Mesenchymal stem cell (in vitro differentiated cells and primary cell): ENCODE measurements at regions not wholly inside any gene's neighbourhood (a gene's known extent, or its start where the extent isn't known, plus 50 kb on each side); places are given as distances from the start of the nearest gene placed in this dataset.
A peak's percentile ranks its signal among the peaks of the same experiment; 100 is the strongest.

Source experiments
- DNase-seq: peaks from one replicate; pipeline ENCODE4 v3.0.0-alpha.2; 2013
- H2AFZ ChIP-seq: one replicate; pipeline ENCODE4 v1.6.1; 2013; ENCODE audit warnings: low read depth, mild to moderate bottlenecking, control low read depth, inconsistent platforms, low read length, moderate library complexity
- H2AK5ac ChIP-seq: 2 replicates; pipeline ENCODE4 v1.6.1; 2013; ENCODE audit warnings: low read length, moderate library complexity, mild to moderate bottlenecking, inconsistent platforms; ENCODE audit not compliant: severe bottlenecking
- H2BK120ac ChIP-seq: one replicate; pipeline ENCODE4 v1.6.1; 2013; ENCODE audit warnings: low read depth, mild to moderate bottlenecking, inconsistent platforms, low read length, moderate library complexity
- H2BK12ac ChIP-seq, 2 experiments: one replicate each; pipeline ENCODE4 v1.6.1; 2013; ENCODE audit warnings: inconsistent platforms in 2 of 2, low read length in 2 of 2, mild to moderate bottlenecking in 2 of 2, moderate library complexity in 2 of 2, control low read depth in 1 of 2
- H2BK15ac ChIP-seq: one replicate; pipeline ENCODE4 v1.6.1; 2013; ENCODE audit warnings: mild to moderate bottlenecking, low read depth, inconsistent platforms; ENCODE audit not compliant: poor library complexity, severe bottlenecking
- H2BK5ac ChIP-seq: 2 replicates; pipeline ENCODE4 v1.6.1; 2013; ENCODE audit warnings: low read depth, mild to moderate bottlenecking, low read length, control low read depth, inconsistent platforms; ENCODE audit not compliant: poor library complexity, severe bottlenecking
- H3K14ac ChIP-seq, 2 experiments: one replicate each; pipeline ENCODE4 v1.6.1; 2013; ENCODE audit warnings: inconsistent platforms in 2 of 2, low read length in 2 of 2, control low read depth in 1 of 2, mild to moderate bottlenecking in 1 of 2, moderate library complexity in 1 of 2
- H3K18ac ChIP-seq, 2 experiments: one replicate each; pipeline ENCODE4 v1.6.1; 2013; ENCODE audit warnings: inconsistent platforms in 2 of 2, low read length in 2 of 2, control low read depth in 1 of 2, low read depth in 1 of 2, mild to moderate bottlenecking in 1 of 2
- H3K23ac ChIP-seq, 2 experiments: one replicate each; pipeline ENCODE4 v1.6.1; 2013; ENCODE audit warnings: inconsistent platforms in 2 of 2, low read length in 2 of 2, mild to moderate bottlenecking in 2 of 2, moderate library complexity in 2 of 2, control low read depth in 1 of 2
- H3K27ac ChIP-seq: 2 replicates; pipeline ENCODE4 v1.5.1; 2013; ENCODE audit warnings: mild to moderate bottlenecking, moderate library complexity, low read length, control low read depth, inconsistent platforms; ENCODE audit not compliant: poor library complexity, severe bottlenecking
- H3K27me3 ChIP-seq, 2 experiments: 2 replicates each; pipeline versions ENCODE4 v1.6.1 to v1.7.0; 2013; ENCODE audit warnings: low read length in 2 of 2, mild to moderate bottlenecking in 2 of 2, moderate library complexity in 2 of 2, control low read depth in 1 of 2, inconsistent platforms in 1 of 2; ENCODE audit not compliant: control insufficient read depth in 1 of 2, insufficient read depth in 1 of 2
- H3K36me3 ChIP-seq, 2 experiments: 2 replicates each; pipeline versions ENCODE4 v1.6.1 to v1.7.0; 2013; ENCODE audit warnings: low read length in 2 of 2, control low read depth in 1 of 2, inconsistent platforms in 1 of 2, low read depth in 1 of 2, mild to moderate bottlenecking in 1 of 2; ENCODE audit not compliant: insufficient read depth in 2 of 2, control insufficient read depth in 1 of 2
- H3K4ac ChIP-seq, 2 experiments: one replicate each; pipeline ENCODE4 v1.6.1; 2013; ENCODE audit warnings: inconsistent platforms in 2 of 2, low read length in 2 of 2, mild to moderate bottlenecking in 2 of 2, moderate library complexity in 2 of 2, control low read depth in 1 of 2, low read depth in 1 of 2
- H3K4me1 ChIP-seq: 2 replicates; pipeline ENCODE4 v1.6.1; 2013; ENCODE audit warnings: low read depth, low read length, control low read depth; ENCODE audit not compliant: control insufficient read depth, insufficient read depth
- H3K4me2 ChIP-seq: 2 replicates; pipeline ENCODE4 v1.6.1; 2013; ENCODE audit warnings: low read length, mild to moderate bottlenecking, inconsistent platforms; ENCODE audit not compliant: poor library complexity, severe bottlenecking
- H3K4me3 ChIP-seq, 2 experiments: 2 replicates each; pipeline versions ENCODE4 v1.5.1 to v1.7.0; 2013; ENCODE audit warnings: low read length in 2 of 2, mild to moderate bottlenecking in 2 of 2, control low read depth in 1 of 2, low read depth in 1 of 2; ENCODE audit not compliant: insufficient read depth in 1 of 2
- H3K79me1 ChIP-seq: replicated peaks from 2 replicates; pipeline ENCODE4 v1.6.1; 2013; ENCODE audit warnings: mild to moderate bottlenecking, control low read depth, low read length, inconsistent platforms; ENCODE audit not compliant: poor library complexity, severe bottlenecking
- H3K9ac ChIP-seq: 2 replicates; pipeline ENCODE4 v1.7.0; 2013; ENCODE audit warnings: mild to moderate bottlenecking, low read length, moderate library complexity
- H3K9me3 ChIP-seq: 2 replicates; pipeline ENCODE4 v1.7.0; 2013; ENCODE audit warnings: mild to moderate bottlenecking, low read length; ENCODE audit not compliant: control insufficient read depth
- H4K8ac ChIP-seq: one replicate; pipeline ENCODE4 v1.6.1; 2013; ENCODE audit warnings: inconsistent platforms, mild to moderate bottlenecking, low read length, moderate library complexity
- H4K91ac ChIP-seq: one replicate; pipeline ENCODE4 v1.6.1; 2013; ENCODE audit warnings: mild to moderate bottlenecking, low read length, inconsistent platforms
- WGBS: methylation state at CpG from one replicate; pipeline ENCODE4 v1.1.7; 2013; ENCODE audit warnings: mixed read lengths; 5-methylcytosine and 5-hydroxymethylcytosine counted together

DNA sequence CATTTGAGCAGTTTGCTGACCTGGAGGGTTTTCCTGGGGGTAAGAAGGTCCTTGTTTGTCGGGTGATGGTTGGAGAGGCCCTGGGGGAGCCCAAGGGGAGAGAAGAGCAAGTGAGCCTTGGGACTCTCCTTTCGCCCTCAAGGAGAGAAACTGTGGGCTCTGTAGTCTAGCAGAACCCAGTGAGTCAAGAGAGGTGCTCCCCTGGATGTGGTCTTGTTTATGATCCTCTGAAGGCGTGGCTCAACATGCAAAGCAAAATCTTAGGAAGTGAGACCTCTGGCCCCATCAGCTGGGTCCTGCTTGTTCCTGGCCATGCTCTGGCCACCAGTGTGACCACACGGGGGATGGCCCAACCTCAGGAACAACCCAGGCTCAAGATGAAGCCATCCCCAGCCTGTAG lies 66.5 kb upstream of the ALX4 start:
- Histone ChIP-seq H4K91ac (no peak overlapping the region), H2BK120ac (no peak overlapping the region), H3K14ac (no peak overlapping the region), H2AK5ac (no peak overlapping the region), H3K23ac (no peak overlapping the region), H3K27me3 (peaks cover 32 to 68% of the 10 kb centered on the region in 2 experiments), H3K4me1 (no peaks in the 10 kb centered on the region), H3K9me3 (peaks cover 9% of the 10 kb centered on the region), H3K4ac (no peak overlapping the region), H3K36me3 (no peaks in the 10 kb centered on the region), H3K18ac (no peak overlapping the region), H2AFZ (no peak overlapping the region), H2BK5ac (no peak overlapping the region), H2BK15ac (no peak overlapping the region), H3K79me1 (no peaks in the 10 kb centered on the region), H4K8ac (no peak overlapping the region), H3K27ac (no peak overlapping the region), H3K9ac (no peak overlapping the region), H3K4me3 (no peak overlapping the region), H3K4me2 (no peak overlapping the region), H2BK12ac (no peak overlapping the region)
- DNase-seq, result no peak
- 77% methylated on average over 4 of the region's 4 CpGs for whole genome bisulfite sequencing

DNA sequence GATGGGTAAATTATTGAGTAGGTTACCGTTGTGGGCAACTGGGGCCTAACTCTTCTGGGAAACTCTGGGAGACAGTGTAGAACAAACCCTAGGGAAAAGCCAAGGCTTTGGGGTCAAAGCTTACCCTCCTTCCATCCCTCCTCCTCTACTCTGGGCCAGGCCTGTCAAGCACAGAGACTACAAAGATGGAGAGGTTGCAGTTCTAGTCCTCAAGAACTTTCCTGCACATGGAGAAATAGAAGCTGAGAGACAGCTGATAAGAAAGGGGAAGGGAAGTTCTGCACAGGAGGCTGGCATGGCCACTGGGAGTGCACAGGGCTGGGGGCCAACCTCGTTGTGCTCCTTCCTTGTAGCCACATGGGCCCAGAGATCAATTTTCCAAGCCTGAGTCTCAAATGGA lies 67.2 kb upstream of the ALX4 start:
- Histone ChIP-seq H2BK5ac (no peak overlapping the region), H3K9ac (no peak overlapping the region), H2BK15ac (no peak overlapping the region), H3K18ac (no peak overlapping the region), H3K4me2 (no peak overlapping the region), H3K4me3 (no peak overlapping the region), H3K4ac (no peak overlapping the region), H2BK120ac (no peak overlapping the region), H3K4me1 (no peaks in the 10 kb centered on the region), H3K27me3 (peaks cover 37 to 75% of the 10 kb centered on the region in 2 experiments), H3K9me3 (peaks cover 9% of the 10 kb centered on the region), H3K23ac (no peak overlapping the region), H4K91ac (no peak overlapping the region), H4K8ac (no peak overlapping the region), H3K14ac (no peak overlapping the region), H2BK12ac (no peak overlapping the region), H3K36me3 (no peaks in the 10 kb centered on the region), H2AFZ (no peak overlapping the region), H2AK5ac (no peak overlapping the region), H3K79me1 (no peaks in the 10 kb centered on the region), H3K27ac (no peak overlapping the region)
- WGBS, result 68% methylated on average over 2 of the region's 2 CpGs
- DNase-seq, result no peak

DNA sequence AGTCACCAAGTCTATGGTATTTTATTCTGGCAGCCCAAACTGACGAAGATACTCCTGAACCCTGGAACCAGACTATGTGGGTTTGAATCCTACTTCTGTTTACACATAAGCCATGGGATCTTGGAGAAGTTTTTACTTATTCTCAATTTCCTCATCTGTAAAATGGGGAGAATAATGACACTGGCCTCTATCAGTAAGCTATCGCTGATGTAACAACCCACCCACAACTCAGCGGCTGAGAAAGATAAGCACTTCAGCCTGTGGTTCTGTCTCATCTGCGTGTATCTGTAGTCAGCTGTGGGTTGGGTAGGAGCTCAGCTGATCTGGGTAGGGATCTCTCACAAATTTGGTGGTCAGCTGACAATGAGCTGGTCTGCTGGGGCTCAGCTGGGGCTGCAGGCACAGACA lies 68.0 kb upstream of the ALX4 start:
- DNase-seq, result no peak
- Histone ChIP-seq H3K9ac (no peak overlapping the region), H4K8ac (no peak overlapping the region), H3K23ac (no peak overlapping the region), H2BK12ac (no peak overlapping the region), H3K79me1 (no peaks in the 10 kb centered on the region), H3K4ac (no peak overlapping the region), H2AK5ac (no peak overlapping the region), H3K9me3 (peaks cover 9% of the 10 kb centered on the region), H3K27ac (no peak overlapping the region), H3K18ac (no peak overlapping the region), H3K4me3 (no peak overlapping the region), H2BK5ac (no peak overlapping the region), H2AFZ (no peak overlapping the region), H3K14ac (no peak overlapping the region), H2BK120ac (no peak overlapping the region), H2BK15ac (no peak overlapping the region), H3K36me3 (no peaks in the 10 kb centered on the region), H3K4me1 (no peaks in the 10 kb centered on the region), H4K91ac (no peak overlapping the region), H3K27me3 (peaks cover 45 to 83% of the 10 kb centered on the region in 2 experiments), H3K4me2 (no peak overlapping the region)
- no CpG with 5 or more reads among the region's 4 CpGs for WGBS

DNA sequence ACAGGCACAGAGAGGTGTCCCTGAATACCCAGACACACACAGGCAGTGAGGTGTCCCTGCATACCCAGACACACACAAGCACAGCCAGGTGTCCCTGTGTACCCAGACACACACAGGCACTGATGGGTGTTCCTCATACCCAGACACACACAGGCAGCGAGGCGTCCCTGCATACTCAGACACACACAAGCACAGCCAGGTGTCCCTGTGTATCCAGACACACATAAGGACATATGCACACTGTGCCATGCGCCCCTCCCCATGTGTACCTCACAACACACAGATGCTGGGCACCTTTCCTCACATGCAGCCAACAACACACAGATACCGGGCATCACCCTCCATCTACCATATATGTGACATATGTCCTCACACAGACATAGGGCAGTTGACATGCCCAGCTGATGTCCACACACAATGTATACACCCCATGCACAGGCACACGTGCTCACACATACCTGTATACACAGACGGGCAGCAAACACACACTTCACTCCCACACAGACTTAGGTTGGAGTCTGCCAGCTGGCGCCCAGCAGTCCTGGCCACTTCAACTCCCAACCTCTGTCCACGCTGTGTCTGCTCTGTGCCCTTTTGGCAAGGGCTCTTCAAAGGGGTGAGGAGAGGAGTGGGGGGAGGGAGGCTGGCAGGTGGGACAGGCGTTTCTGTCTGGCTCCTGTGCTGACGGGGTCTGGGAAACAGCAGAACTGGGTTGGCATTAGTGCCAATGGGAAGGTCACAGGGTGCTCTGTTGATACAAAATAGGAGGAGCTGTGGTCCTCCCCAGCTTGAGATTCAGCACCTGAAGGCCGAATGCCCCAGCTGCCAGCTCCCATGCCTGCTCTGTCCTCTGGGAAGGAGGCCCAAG lies 69.4 kb upstream of the ALX4 start:
- Histone ChIP-seq H2AK5ac (no peak overlapping the region), H3K9me3 (peaks cover 9% of the 10 kb centered on the region)
- 70% methylated on average over 11 of the region's 11 CpGs for WGBS

More for the DNA sequence above, 69.4 kb upstream of the ALX4 start:
- Histone ChIP-seq H2AFZ (no peak overlapping the region), H3K9ac (no peak overlapping the region), H2BK12ac (no peak overlapping the region), H2BK5ac (no peak overlapping the region), H3K4me3 (no peak overlapping the region), H3K36me3 (no peaks in the 10 kb centered on the region), H4K8ac (no peak overlapping the region), H2BK15ac (no peak overlapping the region), H3K14ac (peak overlapping the region in 1 of 2 experiments; percentile 62), H3K18ac (no peak overlapping the region), H3K4me2 (no peak overlapping the region), H3K27me3 (peaks cover 47 to 85% of the 10 kb centered on the region in 2 experiments), H3K4me1 (no peaks in the 10 kb centered on the region), H3K23ac (no peak overlapping the region), H3K4ac (no peak overlapping the region), H3K27ac (no peak overlapping the region), H4K91ac (no peak overlapping the region), H2BK120ac (no peak overlapping the region), H3K79me1 (no peaks in the 10 kb centered on the region)
- no peak for DNase-seq
